Ammon's horn (tissue), 1 donor: ENCODE measurements at regions not wholly inside any gene's neighbourhood (a gene's known extent, or its start where the extent isn't known, plus 50 kb on each side); places are given as distances from the start of the nearest gene placed in this dataset.
"Not testable (repeated sequence)": the region's sequence is repeated elsewhere in the genome, so short reads cannot be mapped to it uniquely, and the experiment has no call there.

Experiments used
- DNase-seq: peaks from one replicate; pipeline ENCODE4 v3.0.0-alpha.2; 2016; ENCODE audit warnings: low spot score

GRCh38 chr2:20499387-20499786, 52.5 kb downstream of the RHOB start:
- DNase-seq, result no peak

DNA sequence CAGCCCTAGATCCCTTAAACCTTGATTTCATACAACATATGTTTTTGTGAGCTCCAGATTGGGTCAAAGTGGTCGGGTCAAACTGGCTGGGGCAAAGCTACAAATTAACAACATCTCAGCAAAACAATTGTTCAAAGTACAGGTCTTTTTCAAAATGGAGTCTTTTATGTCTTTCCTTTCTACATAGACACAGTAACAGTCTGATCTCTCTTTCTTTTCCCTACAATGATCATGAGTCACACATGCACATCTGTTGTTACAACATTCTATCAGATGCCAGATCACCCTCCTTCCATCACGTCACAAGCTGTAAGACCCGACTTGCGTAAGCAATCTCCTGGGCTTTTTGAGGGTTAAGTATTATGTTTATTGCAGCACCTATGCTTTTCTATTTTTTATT, 55.1 kb downstream of the RHOB start:
- DNase-seq, result no peak

- DNase-seq, result not testable (repeated sequence)
Observed at GRCh38 chr2:20502496-20502895, 55.6 kb downstream of the RHOB start.

- no peak for DNase-seq
Observed at GRCh38 chr2:20504174-20504573, 57.3 kb downstream of the RHOB start.

DNA sequence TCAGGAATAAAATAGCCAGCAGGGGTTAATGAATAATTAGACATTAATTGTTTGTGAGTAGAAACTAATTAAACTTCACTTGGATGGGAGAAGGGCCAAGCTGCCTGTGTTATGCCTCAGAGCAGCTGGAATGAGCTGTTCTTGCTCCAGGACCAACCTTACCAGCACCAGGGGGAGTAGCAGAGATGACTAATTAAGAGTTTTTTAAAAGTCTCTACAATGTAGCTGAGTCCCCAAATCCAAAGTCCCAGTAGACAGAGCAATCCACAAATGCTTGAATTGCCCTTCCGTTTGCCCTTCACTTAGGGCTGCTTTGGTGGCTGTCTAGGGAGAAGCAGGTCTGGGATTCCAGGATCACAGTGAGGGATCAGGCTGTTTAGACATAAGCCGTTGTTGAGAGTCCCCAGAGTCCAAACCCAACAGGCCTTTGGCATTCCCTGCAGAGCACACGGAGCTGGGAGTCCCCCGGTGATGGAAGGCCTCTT, 59.4 kb downstream of the RHOB start:
- no peak for DNase-seq

DNA sequence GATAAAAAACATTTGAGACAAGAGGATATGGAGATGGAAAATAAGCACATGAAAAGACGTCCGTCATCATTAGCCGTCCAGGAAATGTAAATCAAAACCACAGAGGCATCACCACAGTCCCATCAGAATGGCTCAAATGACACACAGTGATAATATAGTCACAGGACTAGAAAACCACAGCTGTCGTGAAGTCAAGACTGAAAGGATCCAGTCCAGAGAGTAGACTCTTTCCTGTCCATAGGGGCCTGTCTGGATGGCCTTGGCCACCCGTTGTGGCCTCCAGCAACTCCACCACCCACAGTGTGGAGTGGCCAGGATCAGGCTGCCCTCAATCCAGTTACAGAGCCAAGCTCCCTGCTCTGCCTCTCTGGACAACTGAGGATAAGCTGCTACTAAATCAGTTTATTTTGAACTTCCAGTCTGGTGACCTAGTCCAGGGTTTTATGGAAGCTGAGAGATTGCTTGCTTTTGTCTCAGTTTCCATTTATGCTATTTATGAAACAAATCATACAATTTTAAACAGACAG, 60.4 kb downstream of the RHOB start:
- no peak for DNase-seq

DNA sequence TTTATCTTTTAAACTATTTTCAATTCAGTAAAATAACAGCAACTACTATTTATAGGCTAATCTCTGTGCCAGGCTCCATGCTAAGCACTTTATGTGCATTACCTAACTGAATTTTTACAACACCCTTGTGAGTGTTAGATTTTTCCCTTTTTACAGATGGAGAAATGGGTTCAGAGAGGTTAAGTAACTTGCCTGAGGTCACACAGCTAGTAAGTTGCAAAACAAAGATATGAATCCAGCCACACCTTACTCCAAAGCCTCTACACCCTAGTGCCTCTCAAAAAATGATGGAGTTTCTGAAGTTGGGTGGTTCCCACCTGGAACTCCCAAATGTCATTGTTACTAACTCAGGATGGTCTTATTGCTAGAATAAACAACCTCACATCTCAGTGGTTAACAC, 60.8 kb downstream of the RHOB start:
- no peak for DNase-seq

- DNase-seq, result no peak
Observed at GRCh38 chr2:20509301-20509769, 62.5 kb downstream of the RHOB start.

- DNase-seq, result peak; percentile 60
Observed at GRCh38 chr2:20509770-20510490, 63.1 kb downstream of the RHOB start.

DNA sequence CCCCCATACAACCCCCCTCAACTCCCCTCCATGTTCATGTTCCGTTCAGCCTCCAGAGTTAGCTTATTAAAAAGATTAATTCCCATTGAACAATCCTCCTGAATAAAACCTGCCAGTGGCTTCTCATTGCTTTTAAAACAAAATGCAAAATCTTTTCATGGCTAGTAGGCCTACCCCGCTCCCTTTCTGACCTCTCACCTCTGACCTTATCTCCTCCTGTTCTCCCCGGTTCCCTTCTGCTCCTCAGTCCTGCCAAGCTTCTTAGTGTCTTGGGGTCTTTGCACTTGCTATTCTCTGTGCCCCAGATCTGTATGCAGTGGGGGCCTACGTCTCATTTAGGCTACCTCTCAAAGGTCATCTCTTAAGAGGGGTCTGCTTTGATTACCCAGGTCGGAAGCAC, 64.3 kb downstream of the RHOB start:
- DNase-seq, result no peak

DNA sequence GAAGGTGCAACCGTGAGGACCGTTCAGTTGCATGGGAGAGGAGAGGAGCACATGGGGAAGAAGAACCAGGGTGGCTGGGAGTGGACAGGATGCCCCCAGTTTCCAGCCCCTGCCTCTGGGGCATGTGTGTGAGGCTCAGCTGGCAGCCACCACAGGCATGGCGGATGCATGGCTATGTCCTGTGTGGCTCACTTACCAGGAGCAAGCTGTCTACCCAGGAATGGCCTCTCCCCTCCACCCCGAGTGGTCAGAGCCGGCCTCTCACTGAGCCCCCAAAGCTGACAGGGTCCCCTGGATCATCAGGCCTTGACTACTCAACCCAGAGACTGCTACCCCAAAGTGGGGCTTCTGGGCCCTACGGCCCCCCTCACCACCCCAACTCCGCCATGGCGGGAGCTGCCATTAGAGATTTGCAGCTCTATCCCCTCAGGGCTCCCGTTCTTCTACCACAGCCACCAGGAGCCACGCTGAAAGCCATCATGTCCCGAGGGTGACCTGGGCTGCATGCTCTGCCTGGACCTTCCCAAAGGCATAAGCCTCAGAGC, 65.3 kb downstream of the RHOB start:
- DNase-seq, result no peak

DNA sequence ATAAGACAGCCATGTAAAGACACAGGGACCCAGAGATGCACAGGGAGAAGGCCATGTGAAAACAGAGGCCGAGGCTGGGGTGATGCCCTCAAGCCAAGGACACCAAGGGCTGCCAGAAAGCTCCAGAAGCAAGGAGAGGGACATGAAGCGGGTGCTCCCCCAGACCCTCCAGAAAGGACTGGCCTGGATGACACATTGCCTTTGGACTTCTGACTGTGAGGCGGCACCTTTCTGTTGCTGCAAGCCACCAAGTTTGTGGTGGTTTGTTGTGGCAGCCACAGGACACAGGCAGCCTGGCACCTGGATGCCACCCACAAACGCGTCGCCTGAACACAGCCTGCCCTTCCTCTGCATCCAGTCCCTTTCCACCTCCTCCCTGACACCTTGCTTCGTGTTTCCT, 67.1 kb downstream of the RHOB start:
- no peak for DNase-seq

- no peak for DNase-seq
Observed at GRCh38 chr2:20514596-20515269, 67.9 kb downstream of the RHOB start.

- DNase-seq, result no peak
Observed at GRCh38 chr2:20515290-20516220, 68.7 kb downstream of the RHOB start.

DNA sequence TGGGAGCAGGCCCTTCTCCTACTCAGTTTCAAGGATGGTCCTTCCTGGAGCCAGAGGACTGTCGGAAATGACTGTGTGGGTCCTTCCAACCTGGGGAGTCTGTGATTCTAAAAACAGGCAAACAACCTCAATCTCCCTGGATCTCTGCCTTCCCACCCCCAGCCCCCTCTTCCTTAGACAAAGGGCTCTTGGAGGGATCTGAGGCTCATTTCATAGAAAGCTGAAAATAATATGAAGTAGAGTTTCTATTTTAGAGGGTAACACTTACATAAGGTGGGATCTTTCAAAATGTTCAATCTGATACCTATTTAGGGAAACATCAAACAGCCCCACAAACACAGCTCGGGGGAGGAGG, 69.4 kb downstream of the RHOB start:
- DNase-seq, result no peak

DNA sequence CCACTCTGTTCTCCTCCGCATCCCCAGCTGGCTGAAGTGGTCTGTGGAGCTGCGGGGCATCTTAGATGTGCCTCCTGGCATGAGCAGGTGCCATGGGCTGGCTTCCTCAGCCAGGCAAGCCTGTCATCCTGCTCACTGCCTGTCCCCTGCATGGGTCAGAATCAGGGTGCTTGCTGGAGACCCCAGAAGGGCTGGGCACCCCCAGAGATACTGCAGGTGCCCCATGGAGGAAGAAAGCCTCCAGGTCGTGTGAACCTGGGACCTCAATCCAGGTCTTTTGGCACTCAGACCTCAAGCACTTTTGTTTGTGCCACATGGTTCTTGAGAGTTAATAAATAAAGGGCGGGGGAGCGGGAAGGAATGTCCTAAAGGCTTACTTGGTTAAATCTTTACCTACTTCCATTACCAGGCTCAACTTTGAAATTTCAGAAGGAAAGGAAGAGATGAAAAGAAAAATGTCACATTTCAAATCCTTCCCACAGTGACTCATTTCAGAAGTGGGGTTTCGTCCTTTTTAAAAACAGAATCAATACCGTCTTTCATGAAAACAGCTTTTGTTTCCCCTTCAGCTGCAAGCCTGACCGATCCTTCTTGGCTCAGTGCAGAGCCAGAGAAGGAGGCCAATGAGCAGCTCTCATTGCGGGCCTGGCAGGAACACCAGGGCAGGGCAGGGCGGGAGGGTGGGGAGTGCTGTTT, 69.9 kb downstream of the RHOB start:
- DNase-seq, result peak; percentile 92

DNA sequence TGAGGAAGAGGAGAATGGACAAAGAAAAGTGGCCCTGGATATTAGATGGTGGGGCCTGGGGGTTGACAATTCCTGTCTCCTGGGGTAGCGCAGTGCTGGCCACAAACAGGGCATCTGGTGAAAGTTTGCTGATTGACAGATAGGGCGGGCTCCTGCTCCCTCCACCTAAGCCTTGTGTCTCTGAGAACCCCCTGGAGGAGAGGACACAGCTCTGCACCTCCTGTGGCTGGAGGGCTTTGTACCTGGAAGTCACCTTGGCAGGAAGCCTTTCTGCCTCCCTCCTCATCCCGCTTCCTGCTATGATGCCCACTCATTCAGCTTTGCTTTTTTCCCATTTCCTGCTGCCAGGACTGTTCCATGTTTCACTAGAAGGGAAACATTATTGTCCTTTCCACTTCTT, 72.4 kb downstream of the RHOB start:
- DNase-seq, result no peak

DNA sequence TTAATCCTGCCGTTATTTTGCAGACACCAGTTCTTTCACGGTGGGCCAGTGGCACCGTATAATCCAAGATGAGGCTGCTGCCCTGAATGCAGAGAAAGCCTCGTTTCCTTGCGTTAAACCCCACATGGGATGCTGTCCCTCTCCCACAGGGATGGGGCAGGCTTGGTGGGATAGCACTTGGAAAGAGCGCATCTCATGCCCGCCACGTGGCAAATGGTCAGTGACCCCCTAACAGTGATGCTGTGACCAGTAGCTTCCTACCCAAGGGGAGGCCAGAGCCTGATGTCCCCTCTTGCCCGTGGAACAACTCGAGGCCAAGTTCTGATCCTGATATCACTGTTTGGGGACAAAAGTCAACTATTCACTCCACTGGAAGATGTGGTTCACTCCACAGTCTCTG, 73.3 kb downstream of the RHOB start:
- DNase-seq, result no peak

DNA sequence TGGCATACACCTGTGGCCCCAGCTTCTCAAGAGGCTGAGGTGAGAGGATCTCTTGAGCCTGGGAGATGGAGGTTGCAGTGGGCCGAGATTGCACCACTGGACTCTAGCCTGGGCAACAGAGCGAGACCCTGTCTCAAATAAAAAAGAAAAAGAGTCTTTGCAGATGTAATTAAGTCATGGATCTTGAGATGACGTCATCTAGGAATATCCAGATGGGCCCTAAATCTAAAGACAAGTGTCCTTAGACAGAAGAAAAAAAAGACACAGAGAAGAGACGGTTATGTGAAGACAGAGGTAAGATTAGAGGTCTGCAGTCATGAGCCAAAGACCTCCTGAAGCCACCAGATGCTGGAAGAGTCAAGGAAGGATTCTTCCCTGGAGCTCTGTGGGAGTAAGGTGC, 74.3 kb downstream of the RHOB start:
- DNase-seq, result no peak

DNA sequence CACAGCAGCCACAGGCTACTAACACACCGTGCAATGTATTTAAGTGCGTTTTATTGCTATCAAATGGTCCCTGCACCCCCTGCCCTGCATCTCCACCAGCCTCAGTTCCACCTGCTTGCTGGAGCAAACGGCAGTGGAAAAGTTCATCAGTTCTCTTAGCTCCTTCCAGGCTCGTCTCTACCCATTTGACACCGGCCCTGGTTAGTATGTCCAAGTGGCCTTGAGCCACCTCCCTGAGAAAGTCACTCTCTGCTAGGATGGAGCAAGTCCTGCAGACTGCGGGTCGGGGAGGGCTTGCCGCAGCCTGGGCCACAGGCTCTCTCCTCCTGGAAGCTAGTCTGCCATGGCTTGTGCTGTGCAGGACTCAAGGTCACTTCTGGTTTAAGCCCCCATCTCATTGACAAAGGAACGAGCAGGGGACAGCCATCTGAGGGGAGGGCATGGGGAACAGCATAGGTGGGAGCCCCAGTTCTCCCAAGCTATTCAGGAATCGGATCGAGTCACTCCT, 74.9 kb downstream of the RHOB start:
- no peak for DNase-seq
